ENCODE measurements at regions not wholly inside any gene's neighbourhood (a gene's known extent, or its start where the extent isn't known, plus 50 kb on each side); places are given as distances from the start of the nearest gene placed in this dataset.

GRCh38 chr2:19003554-19003953 lies 354.9 kb downstream of the OSR1 start (continued):
- no peak for TF ChIP-seq ZNF354C (tag by site-specific recombination; IDR thresholded peaks at IDR 0.05; ENCODE audit: borderline replicate concordance, low read depth)
- no peak for TF ChIP-seq PRDM1 (tag by site-specific recombination; IDR thresholded peaks at IDR 0.05)
- no peak for TF ChIP-seq MZF1 (tag by site-specific recombination; IDR thresholded peaks at IDR 0.05; ENCODE audit: borderline replicate concordance)
- no peak for TF ChIP-seq SP7 (tag by site-specific recombination; IDR thresholded peaks at IDR 0.05)

GRCh38 chr2:19000776-19001175 lies 357.6 kb downstream of the OSR1 start:
- ChIA-PET POLR2A (no interaction called here), CTCF (interaction anchor here (0.6 kb wide), 1 partner anchor 558 kb away, joined by 3 read pairs; no protein-coding TSS in a partner anchor)

GRCh38 chr2:18999198-18999597 lies 359.2 kb downstream of the OSR1 start:
- Histone ChIP-seq H3K4me1 (ENCODE audit: control insufficient read depth, insufficient read depth, low read length) (0 out of 2 replicates have a peak, but pooled peaks cover 2% of the 10 kb centered on the region), H3K9me3 (ENCODE audit: control insufficient read depth, insufficient read depth, low read depth, low read length) (no peaks in the 10 kb centered on the region), H3K36me3 (ENCODE audit: control insufficient read depth in 2 of 2, insufficient read depth in 1 of 2, low read length in 2 of 2) (no peaks in the 10 kb centered on the region), H3K4me3 (ENCODE audit: low read depth, low read length) (no peak overlapping the region), H3K27ac (ENCODE audit: extremely low read depth, low read depth, low read length) (no peak overlapping the region)
- CTCF ChIA-PET, result no interaction called here
- POLR2A ChIA-PET, result no interaction called here
- TF ChIP-seq ZNF596 (tag by site-specific recombination; IDR thresholded peaks at IDR 0.05) (no peak), ZNF366 (tag by site-specific recombination; conservative IDR thresholded peaks at IDR 0.05) (peak; percentile 91), ZNF785 (tag by site-specific recombination; IDR thresholded peaks at IDR 0.05) (no peak), ZNF133 (tag by site-specific recombination; IDR thresholded peaks at IDR 0.05) (peak; percentile 26; the same call in 1 of the 2 replicates)

More at GRCh38 chr2:19000776-19001175, 357.6 kb downstream of the OSR1 start:
- TF ChIP-seq ZNF621 (tag by site-specific recombination; IDR thresholded peaks at IDR 0.05), result no peak
- TF ChIP-seq ZNF701 (tag by site-specific recombination; IDR thresholded peaks at IDR 0.05), result no peak
- no peak for TF ChIP-seq BCL11A (tag by site-specific recombination; IDR thresholded peaks at IDR 0.05; ENCODE audit: low read depth)
- no peak for TF ChIP-seq PRDM10 (tag by site-specific recombination; IDR thresholded peaks at IDR 0.05)
- no peak for TF ChIP-seq ZNF2 (tag by site-specific recombination; IDR thresholded peaks at IDR 0.05)
- no peak for TF ChIP-seq ZSCAN16 (tag by site-specific recombination; IDR thresholded peaks at IDR 0.05)
- TF ChIP-seq ZNF555 (tag by site-specific recombination; conservative IDR thresholded peaks at IDR 0.05), result no peak
- no peaks in the 10 kb centered on the region for H3K9me3 ChIP-seq (ENCODE audit: control insufficient read depth, insufficient read depth, low read depth, low read length)
- no peak overlapping the region for H3K4me3 ChIP-seq (ENCODE audit: low read depth, low read length)
- 0 out of 2 replicates have a peak, but pooled peaks cover 2% of the 10 kb centered on the region for H3K4me1 ChIP-seq (ENCODE audit: control insufficient read depth, insufficient read depth, low read length)
- no peak overlapping the region for H3K27ac ChIP-seq (ENCODE audit: extremely low read depth, low read depth, low read length)
- no peaks in the 10 kb centered on the region for H3K36me3 ChIP-seq (ENCODE audit: control insufficient read depth in 2 of 2, insufficient read depth in 1 of 2, low read length in 2 of 2)

DNA sequence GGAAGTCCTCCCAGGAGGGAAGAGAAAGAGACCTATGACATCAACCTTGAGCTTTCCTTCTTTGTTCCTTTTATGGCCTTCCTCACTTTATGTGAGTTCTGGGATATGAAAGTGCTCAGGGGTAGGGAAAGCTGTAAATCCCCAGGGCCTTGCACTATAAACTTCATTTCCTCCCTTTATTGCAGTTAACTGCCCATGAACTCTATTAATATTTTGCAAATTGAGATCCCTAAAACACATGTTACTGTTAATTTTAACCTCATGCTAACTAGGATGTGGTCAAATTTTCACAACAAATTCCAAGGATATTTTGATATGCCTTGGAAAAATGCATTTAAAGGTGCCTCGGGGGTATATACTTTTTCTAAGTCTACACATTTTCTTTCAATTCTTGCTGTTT lies 359.9 kb downstream of the OSR1 start:
- no peaks in the 10 kb centered on the region for H3K36me3 ChIP-seq (ENCODE audit: control insufficient read depth in 2 of 2, insufficient read depth in 1 of 2, low read length in 2 of 2)
- CTCF ChIA-PET, result no interaction called here

More for the DNA sequence above, 359.9 kb downstream of the OSR1 start:
- Histone ChIP-seq H3K4me1 (ENCODE audit: control insufficient read depth, insufficient read depth, low read length) (0 out of 2 replicates have a peak, but pooled peaks cover 2% of the 10 kb centered on the region), H3K4me3 (ENCODE audit: low read depth, low read length) (no peak overlapping the region), H3K27ac (ENCODE audit: extremely low read depth, low read depth, low read length) (no peak overlapping the region), H3K9me3 (ENCODE audit: control insufficient read depth, insufficient read depth, low read depth, low read length) (no peaks in the 10 kb centered on the region)
- no peak for TF ChIP-seq KLF8 (tag by site-specific recombination; IDR thresholded peaks at IDR 0.05)
- TF ChIP-seq, protein P1, sequence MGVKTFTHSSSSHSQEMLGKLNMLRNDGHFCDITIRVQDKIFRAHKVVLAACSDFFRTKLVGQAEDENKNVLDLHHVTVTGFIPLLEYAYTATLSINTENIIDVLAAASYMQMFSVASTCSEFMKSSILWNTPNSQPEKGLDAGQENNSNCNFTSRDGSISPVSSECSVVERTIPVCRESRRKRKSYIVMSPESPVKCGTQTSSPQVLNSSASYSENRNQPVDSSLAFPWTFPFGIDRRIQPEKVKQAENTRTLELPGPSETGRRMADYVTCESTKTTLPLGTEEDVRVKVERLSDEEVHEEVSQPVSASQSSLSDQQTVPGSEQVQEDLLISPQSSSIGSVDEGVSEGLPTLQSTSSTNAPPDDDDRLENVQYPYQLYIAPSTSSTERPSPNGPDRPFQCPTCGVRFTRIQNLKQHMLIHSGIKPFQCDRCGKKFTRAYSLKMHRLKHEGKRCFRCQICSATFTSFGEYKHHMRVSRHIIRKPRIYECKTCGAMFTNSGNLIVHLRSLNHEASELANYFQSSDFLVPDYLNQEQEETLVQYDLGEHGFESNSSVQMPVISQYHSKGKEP (tag by site-specific recombination; IDR thresholded peaks at IDR 0.05), result 0 out of 2 replicates have a peak, but pooled peaks have one; percentile 11
- TF ChIP-seq KLF16 (tag by site-specific recombination; IDR thresholded peaks at IDR 0.05), result no peak
- TF ChIP-seq MZF1 (tag by site-specific recombination; IDR thresholded peaks at IDR 0.05; ENCODE audit: borderline replicate concordance), result peak; percentile 26; the same call in 1 of the 2 replicates
- POLR2A ChIA-PET, result no interaction called here

All from HEK293 (cell line).